DMS 273 (cell line): ENCODE measurements at regions not wholly inside any gene's neighbourhood (a gene's known extent, or its start where the extent isn't known, plus 50 kb on each side); places are given as distances from the start of the nearest gene placed in this dataset.

Source experiments
- DNase-seq: peaks from one replicate; lab custom pipeline; 2025; ENCODE audit not compliant: unreplicated experiment; lab: John Stamatoyannopoulos, UW

DNA sequence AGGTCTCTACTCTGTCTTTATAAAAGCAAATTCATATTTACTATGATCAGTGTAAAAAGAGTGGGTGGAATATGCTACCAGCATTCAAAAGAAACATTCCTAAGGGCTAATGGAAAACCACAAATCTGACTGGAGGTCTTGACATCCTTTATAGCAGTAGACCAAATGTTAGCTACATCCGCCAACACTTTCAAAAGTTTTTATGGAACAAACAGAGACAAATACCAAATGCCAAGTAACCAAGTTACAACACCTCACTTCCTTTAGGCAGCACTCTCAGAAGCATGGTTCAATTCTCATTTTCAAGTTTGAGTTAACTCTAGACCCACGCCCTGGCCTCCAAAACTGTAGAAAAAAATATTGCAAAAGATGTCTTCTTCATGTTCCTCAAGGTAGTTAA, 78.3 kb upstream of the SETBP1 start:
- DNase-seq: no peak

DNA sequence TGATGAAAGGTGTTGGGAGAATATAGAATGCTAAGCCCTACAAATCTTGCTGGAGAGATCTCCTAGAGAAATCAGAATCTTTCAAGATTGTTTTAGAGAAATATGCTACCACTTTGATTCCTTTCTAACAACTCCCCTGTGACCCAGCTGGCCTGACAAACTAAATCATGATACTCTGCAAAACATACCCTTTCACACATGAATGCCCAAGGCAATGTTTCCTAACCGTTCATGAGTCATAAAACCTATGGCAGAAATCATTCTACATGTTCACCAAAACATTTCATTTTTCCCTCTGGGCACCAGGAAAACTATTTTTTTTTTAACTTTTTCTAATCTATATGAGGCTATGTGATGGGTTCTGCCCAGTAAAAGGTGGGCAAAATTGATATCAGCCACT, 77.8 kb upstream of the SETBP1 start:
- DNase-seq: no peak

DNA sequence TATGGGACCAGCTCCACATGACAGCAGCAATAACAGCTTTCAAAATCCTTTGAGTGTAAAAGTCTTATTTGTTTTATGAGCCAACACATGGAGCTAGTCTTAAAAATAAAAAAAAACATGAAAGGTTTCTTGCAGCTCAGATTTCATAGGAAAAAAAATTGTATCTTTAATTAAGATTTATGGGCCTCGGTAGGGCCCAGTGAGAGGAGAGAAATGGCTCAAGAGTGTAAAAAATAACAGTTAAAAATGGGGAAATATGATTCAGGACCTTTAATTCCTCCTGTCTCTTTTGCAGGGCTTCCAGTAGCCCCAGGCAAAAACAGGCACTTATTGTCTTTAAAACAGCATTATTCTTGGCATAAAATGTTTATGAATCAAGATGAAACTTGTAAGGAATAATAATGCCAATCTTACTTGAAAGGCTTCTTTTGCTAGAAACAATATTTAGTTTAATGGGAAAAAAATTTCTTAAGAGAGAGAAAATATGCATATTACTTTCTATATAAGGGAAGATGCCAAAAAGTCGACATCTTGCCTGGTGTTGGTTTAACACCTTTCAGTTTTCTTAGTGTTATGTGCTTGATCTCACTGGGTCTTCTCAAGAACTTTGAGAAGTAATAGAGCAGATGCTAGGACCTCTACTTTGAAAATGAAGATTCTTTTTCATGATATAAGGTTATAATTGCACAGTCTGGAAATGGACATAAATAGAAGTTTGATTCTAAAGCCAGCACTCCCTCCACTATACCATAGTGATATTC, 71.3 kb upstream of the SETBP1 start:
- DNase-seq: no peak

DNA sequence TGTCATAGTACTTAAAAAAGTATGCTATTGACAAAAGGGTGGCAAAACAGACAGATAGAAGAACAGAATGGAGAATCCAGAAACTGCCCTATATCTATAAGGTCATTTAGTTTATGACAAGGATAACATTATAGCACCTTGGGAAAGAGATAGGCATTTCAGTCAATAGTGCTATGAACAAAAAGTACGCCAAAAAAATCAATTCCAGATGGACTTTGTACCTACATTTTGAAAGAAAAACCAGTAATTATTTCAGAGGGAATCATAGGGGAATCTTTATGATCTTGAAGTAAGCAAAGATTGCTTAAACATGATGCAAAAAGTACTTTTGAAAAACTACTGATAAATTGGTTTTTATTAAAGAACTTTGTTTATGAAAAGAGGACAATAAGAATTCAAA, 59.9 kb upstream of the SETBP1 start:
- no peak for DNase-seq

DNA sequence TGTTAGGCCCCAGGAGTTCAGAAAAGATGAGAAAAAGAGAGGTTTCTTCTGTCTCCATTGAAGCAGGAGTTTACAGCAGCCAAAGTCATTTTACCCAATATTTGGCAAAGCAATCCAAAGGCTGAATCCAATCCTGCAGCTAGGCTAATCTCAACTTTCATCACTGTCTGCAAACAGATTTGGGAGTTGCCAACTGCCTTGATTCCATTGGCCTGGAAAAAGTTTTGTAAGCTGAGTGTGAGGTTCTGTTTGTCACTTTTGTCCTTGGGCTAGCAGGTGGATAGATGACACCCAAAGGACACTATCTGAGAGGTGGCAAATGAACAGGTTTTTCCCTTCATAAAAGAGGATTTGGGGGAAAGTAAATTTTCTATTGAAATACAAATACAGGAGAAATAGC, 56.6 kb upstream of the SETBP1 start:
- no peak for DNase-seq

DNA sequence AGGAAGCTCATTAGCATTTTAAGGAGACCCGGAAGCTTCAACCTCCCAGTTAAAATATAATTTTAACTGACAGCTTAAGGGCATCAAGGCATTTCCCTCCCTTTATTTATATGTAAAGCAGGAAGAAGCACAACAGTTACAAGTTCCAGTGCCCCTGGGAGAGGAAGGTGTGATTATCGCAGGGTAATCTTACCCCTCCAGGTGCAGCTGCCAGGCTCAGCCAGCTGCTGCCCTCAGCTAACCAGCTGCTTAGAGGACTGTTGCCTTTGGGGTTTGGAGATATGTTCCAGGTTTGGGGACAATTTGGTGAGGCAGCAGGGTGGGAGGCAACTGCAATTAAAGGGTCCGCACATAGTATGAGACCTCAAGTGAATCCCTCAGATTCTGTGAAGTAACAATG, 55.3 kb upstream of the SETBP1 start:
- DNase-seq: peak; percentile 76

DNA sequence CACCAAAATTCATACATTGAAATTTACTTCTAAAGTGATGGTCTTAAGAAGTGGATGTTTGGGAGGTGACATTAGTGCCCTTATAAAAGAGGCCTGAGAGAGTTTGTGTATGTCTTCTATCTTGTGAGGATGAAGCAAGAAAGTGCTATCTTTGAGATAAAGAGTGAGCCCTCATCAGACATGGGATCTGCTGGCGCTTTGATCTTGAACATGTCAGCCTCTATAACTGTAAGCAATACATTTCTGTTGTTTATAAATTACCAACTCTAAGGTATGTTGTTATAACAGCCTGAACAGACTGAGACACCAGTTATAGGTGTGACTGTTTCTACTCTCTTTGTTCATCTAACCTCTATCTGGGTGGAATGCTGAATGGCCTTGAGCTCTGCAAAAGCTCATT, 54.5 kb upstream of the SETBP1 start:
- no peak for DNase-seq

DNA sequence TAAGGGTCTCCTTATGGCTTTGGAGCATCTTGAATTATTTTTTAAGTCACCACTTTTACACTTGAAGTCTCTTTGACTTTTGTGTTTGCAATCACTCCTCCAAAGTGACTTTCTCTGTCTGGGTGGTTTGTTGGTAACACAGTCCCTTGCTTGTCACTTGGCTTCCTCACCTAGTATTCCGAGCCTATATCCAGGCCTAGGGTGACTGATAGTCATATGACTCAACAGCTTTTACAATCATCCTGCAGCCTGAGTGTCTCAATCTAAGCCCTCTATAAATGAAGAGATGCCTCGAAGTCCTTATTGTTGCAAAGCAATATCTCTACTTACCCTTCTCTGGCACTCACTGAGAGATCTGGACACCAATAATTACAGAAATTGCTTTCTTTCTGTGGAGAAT, 53.9 kb upstream of the SETBP1 start:
- DNase-seq: no peak

DNA sequence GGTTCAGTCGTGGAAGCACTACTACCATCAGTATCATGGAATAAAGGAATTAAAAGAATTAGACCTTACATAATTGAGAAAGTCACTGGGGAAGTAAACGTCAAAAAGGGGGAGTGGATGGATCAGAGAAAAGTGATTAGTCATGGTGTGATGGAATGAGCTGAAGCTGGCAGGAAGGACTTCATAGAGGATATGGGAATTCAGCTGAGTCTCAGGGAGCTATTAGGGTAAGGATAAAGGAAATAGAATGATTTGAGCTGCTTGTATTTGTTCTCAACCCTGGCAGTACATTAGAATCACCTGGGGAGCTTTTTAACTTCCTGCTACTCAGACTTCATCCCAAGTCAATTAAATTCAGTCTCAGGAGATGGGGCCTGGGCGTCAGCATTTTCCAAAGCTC, 53.4 kb upstream of the SETBP1 start:
- no peak for DNase-seq

DNA sequence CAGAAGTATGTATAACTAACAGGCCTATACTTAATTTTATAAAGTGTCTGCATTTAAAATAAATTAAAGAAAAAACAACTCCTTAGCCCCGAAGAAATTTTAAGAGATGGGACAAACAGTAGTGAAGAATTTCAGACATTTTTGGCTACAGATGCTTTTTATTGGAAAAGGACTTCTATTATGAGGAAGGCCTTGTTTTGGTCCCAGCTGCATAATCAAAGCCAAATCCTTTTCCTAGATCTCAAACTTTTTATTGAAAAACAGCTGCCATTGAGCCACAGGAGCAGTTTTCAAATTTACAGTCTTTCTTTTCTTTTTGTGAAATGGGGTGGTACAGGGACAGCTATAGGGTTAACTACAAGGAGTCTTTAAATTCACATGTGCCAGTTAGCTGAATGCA, 51.3 kb upstream of the SETBP1 start:
- DNase-seq: no peak

DNA sequence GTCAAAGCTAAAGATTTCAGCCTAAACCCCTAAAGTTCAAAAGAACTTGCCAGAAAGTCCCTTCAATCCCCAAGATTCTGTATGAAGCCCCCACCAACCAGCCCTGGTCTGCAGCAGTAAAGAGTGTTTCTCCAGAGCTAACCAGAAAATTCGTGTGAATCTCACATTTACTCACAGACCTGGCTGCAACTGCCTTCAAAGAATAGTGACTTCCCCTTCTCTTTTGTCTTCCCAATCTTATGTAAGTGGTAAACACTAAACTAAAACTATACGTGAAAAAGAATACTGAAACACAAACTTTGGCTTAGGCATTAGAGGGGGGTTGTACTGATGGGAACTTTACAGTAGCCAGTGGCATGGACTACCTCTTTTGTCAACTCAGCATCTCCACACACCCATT, 50.6 kb upstream of the SETBP1 start:
- no peak for DNase-seq
